Body of pancreas (tissue), 4 donors: ENCODE measurements at regions not wholly inside any gene's neighbourhood (a gene's known extent, or its start where the extent isn't known, plus 50 kb on each side); places are given as distances from the start of the nearest gene placed in this dataset.

Experiments used
- POLR2A ChIP-seq, 3 donors: fragments of 450-650 bp; IDR thresholded peaks; one replicate each; pipeline ENCODE4 v1.6.1; 2016; ENCODE audit warnings: antibody characterized with exemption in 3 of 3, mild to moderate bottlenecking in 2 of 3
- TF ChIP-seq, protein P1 (sequence below), 7 experiments: fragments of 450-650 bp in 4 of 7; fragments of 200-600 bp in 3 of 7; sonication (generic) in 3 of 7; IDR thresholded peaks; one replicate each; pipeline ENCODE4 v1.5.1; 2016 to 2019; ENCODE audit warnings: antibody characterized with exemption in 7 of 7

- TF ChIP-seq, protein P1, sequence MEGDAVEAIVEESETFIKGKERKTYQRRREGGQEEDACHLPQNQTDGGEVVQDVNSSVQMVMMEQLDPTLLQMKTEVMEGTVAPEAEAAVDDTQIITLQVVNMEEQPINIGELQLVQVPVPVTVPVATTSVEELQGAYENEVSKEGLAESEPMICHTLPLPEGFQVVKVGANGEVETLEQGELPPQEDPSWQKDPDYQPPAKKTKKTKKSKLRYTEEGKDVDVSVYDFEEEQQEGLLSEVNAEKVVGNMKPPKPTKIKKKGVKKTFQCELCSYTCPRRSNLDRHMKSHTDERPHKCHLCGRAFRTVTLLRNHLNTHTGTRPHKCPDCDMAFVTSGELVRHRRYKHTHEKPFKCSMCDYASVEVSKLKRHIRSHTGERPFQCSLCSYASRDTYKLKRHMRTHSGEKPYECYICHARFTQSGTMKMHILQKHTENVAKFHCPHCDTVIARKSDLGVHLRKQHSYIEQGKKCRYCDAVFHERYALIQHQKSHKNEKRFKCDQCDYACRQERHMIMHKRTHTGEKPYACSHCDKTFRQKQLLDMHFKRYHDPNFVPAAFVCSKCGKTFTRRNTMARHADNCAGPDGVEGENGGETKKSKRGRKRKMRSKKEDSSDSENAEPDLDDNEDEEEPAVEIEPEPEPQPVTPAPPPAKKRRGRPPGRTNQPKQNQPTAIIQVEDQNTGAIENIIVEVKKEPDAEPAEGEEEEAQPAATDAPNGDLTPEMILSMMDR (IDR thresholded peaks at IDR 0.05) = no peak
- no peak for TF ChIP-seq POLR2A (IDR thresholded peaks at IDR 0.05)
Measured at GRCh38 chr6:25165177-25165576, 114.0 kb upstream of the CARMIL1 start.
